ENCODE measurements at regions not wholly inside any gene's neighbourhood (a gene's known extent, or its start where the extent isn't known, plus 50 kb on each side); places are given as distances from the start of the nearest gene placed in this dataset.

- peak; percentile 90 for DNase-seq
Observed at GRCh38 chr4:138919094-138919936, 96.3 kb upstream of the NOCT start.

- DNase-seq = peak; percentile 67
Observed at GRCh38 chr4:138918169-138918869, 97.3 kb upstream of the NOCT start.

DNA sequence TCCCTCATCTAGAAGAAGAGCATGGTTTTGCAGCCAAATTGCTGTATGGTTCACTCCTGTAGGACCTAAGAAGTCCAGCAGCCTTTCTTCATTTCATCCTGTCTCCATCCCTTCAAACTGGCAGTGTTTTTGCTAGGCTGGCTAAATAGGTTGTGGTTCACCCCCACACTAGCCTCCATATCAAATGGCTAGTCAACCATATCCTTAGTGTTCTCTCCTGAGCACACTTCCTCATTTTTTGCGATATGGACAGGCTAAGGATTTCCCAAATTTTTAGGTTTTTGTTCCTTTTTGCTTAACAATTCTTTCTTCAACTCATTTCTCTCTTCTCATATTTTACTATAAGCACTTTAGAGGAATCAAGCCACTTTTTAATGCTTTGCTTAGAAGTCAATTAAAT, 98.8 kb upstream of the NOCT start:
- DNase-seq = no peak

DNA sequence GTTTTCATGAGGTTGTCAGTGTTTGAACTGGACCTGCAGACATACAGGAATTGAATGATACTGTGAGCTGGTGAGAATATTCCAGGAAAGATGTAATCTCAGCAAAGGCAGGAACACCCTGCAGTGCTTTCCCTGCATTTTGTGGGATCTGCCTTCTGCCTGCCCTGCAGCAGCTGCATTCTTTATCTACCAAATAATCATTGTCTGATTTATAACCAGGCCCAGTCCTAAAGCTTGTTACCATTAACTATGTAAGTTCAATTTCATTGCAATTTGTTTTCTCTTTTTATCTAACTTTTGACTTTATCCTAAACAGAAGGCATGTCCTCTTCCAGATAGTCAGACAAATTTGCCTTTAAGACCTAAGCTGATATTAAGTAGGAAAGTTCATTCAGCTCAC, 99.8 kb upstream of the NOCT start:
- DNase-seq = no peak

GRCh38 chr4:138912704-138913340, 102.8 kb upstream of the NOCT start:
- DNase-seq = no peak

GRCh38 chr4:138911909-138912703, 103.5 kb upstream of the NOCT start:
- DNase-seq = peak; percentile 93

DNA sequence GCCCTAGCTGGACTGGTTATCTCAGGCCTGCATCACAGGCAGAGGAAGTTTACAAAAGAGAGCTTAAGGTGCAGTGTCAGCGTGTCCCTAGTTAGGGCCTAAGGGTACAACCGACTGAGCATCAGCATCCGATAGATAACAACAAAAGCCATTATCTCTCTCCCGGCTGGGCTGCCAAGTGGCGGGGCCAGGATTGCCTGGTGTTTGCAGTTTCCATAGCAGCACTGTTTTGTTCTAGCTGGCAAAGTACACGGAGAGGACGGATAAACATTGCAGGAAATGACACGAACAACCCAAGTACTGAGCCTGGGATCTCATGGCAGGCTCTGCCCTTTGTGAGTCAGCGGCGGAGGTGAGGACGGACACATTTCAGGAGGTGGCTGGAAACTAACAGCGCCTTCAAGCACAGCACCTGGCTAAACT, 104.7 kb upstream of the NOCT start:
- peak; percentile 99 for DNase-seq

GRCh38 chr4:138910195-138910913, 105.2 kb upstream of the NOCT start:
- peak; percentile 94 for DNase-seq

DNA sequence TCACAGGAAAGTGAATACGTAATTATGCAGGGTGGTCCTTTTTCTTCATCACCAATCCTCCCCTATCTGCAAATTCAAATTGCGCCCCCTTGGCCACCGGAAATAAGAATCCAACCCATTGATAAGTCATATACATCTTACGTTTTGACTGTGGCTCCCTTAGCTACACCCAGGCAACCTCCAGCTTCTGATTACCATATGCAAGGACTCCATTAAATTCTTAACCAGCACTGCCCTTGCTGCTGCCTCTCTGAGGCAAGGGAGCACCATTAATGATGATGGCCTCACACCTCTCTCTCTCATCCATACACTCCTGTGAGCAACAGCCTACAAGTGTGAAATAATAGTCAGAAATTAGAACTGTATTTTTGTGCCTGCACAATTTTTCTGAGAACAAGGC, 106.0 kb upstream of the NOCT start:
- no peak for DNase-seq

GRCh38 chr4:138908134-138908533, 107.4 kb upstream of the NOCT start:
- no peak for DNase-seq

- DNase-seq = no peak
Observed at GRCh38 chr4:138907174-138907573, 108.4 kb upstream of the NOCT start.

- no peak for DNase-seq
Observed at GRCh38 chr4:138904793-138905192, 110.8 kb upstream of the NOCT start.

GRCh38 chr4:138903185-138903584, 112.4 kb upstream of the NOCT start:
- no peak for DNase-seq

DNA sequence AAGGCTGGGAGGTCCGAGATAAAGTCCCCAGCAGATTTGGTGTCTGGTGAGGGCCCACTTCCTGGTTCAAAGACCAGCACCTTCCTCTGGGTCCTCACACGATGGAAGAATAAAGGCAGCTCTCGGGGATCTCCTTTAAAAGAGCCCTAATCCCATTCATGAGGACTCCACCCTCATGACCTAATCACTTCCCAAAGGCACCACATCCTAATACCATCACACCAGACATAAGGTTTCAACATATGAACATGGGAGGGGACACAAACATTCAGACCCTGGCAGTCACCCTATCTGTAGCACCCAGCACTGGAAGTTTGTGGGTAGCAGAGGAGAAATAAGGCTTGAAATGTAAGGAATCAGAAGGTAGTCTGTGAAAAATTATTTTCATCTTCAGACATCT, 112.9 kb upstream of the NOCT start:
- no peak for DNase-seq

DNA sequence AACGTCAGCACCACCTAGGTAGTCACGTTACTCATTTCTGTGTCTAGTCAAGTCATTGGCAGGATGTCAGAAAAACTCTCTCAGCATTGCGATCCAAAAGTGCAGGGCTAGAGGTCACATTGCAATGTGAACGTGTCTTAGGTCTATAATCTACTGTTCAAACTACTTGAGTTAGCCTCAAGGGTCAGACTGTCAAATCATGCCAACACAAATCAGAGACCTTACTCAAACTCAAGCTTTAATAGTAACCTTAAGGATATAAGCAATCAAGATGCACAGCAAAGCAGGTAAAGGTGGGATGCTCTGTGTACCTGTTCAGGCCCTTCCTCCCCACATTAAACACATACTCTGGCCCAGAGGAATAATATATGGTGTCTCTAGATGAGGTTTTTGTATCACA, 114.4 kb upstream of the NOCT start:
- no peak for DNase-seq

- DNase-seq = no peak
Observed at GRCh38 chr4:138899999-138900398, 115.6 kb upstream of the NOCT start.

- DNase-seq = peak; percentile 83
Observed at GRCh38 chr4:138898282-138898681, 117.3 kb upstream of the NOCT start.

DNA sequence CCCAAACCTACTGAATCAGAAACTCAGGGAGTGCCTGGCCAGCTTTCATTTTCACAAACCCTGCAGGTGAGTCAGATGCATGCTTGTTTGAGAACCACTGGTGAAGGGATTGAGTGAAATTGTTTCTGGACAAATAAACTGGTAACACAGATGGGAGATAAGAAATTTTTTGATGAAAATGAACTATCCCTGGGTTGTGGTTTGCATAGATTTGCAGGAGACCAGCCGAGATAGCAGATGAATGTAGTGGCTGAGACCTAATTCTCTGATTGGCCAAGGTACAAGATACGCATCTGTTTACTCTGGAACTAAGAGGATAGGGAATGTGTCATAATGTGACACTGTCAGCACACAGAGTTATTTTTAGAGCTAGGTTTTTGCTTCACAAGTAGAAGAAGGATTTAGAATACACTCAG, 117.8 kb upstream of the NOCT start:
- peak; percentile 83 for DNase-seq

- no peak for DNase-seq
Observed at GRCh38 chr4:138894709-138895108, 120.9 kb upstream of the NOCT start.

DNA sequence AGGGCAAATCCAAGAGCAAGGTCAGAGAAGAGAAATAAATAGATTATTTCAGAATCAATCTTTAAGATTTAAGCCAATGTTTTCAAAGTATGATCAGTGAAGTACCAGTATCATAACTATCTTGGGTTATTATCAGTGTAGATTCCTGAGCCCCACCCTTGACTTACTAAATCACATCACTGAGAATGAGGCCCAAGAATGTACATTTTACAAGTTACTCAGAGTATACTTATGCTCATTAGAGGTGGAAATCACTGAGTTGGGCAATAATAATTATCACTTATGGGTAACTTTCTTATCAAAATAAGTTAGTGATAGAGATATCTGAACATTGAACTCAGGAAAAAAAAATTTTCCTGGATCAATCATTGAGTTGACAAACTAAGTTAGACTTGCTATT, 121.6 kb upstream of the NOCT start:
- DNase-seq = no peak

- no peak for DNase-seq
Observed at GRCh38 chr4:138892483-138893407, 122.8 kb upstream of the NOCT start.
